ENCODE measurements at regions not wholly inside any gene's neighbourhood (a gene's known extent, or its start where the extent isn't known, plus 50 kb on each side); places are given as distances from the start of the nearest gene placed in this dataset.

DNA sequence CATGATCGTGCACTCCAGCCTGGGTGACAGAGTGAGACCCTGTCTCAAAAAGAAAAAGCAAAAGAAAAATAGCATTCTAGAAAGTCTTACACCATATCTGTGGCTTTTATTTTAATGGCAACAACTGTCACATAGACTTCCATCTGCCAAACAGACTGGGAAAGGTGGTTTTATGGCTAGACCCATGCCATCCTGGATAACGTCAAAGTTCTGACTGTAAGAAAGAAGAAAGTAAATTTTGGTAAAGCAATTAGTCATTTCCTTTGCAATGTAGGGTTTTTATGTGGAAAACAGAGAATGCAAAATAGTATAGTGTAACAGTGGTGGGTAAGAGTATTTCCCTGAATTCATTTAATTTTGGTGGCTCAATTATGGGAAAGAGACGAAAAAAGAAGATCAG lies 75.5 kb upstream of the BARX2 start:
- peak; percentile 68 to 73 for ATAC-seq

DNA sequence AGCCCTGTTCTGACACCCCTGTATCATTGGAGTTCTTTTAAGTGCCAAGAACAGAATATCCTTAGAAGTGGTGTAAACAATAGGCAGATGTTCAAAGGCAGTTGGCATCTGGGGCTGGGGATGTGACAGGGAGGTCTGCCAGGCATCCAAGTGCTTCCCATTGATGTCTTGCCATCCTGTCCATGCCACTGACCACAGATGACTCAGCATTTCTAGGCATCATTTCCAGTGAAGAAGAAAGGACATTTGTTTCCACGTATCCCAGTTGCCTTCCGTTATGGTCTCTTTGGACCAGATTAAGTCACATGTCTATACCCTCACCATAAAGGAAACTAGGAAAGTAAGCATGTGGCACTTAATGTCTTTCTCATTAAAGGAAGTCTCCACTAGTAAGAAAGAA lies 76.7 kb upstream of the BARX2 start:
- no peak overlapping the region for H3K27ac Mint-ChIP-seq
- ATAC-seq (no peak), DNase-seq (ENCODE audit: low spot score in 2 of 2) (no peak)
- H3K9me3 Mint-ChIP-seq = no peaks in the 10 kb centered on the region
- no peaks in the 10 kb centered on the region for H3K36me3 Mint-ChIP-seq

More for the DNA sequence above, 75.5 kb upstream of the BARX2 start:
- H3K27ac Mint-ChIP-seq = peak overlapping the region in 1 of 2 donors; percentile 31
- no peaks in the 10 kb centered on the region for H3K9me3 Mint-ChIP-seq
- H3K36me3 Mint-ChIP-seq = no peaks in the 10 kb centered on the region
- no peak for DNase-seq (ENCODE audit: low spot score in 2 of 2)

DNA sequence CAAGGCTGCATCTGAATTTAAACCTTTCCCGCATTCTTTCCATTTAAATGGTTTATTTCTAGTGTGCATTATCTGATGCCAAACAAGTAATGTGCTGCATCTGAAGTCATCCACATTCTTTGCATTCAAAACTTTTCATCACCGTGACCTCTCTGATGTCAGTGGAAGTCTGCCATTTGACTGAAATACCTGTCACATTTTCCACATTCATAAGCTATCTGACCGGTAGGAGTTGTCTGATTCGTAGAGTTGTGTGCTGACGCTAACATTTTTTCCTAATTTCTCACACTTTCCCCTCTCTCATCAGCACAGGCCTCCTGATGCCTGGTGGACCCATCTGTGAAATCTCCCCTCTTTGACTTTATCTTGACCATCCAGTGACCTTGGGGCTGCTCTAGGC lies 79.9 kb upstream of the BARX2 start:
- Mint-ChIP-seq H3K36me3 (no peaks in the 10 kb centered on the region), H3K9me3 (no peaks in the 10 kb centered on the region), H3K27ac (no peak overlapping the region)
- DNase-seq (ENCODE audit: low spot score in 2 of 2) (no peak), ATAC-seq (no peak)

DNA sequence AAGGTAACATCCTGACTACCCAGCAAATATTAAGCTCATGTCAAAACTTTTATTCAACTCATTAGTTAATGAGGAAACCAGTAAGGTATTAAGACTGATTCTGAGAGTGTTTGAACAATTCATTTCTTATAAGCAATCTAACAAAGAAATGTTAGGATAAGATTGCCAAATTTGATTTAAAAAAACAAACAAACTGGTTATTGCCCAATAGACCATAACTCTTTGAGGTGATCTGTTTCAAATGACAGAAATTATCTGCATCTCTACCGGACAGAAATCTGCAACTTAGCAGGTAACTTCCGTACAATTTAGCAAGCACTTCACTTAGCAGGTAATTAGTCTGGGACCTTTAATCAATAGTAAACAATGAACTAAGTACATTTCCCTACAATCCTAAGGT lies 82.9 kb upstream of the BARX2 start:
- H3K27ac Mint-ChIP-seq = no peak overlapping the region
- no peaks in the 10 kb centered on the region for H3K36me3 Mint-ChIP-seq
- DNase-seq (ENCODE audit: low spot score in 2 of 2) = no peak
- H3K9me3 Mint-ChIP-seq = no peaks in the 10 kb centered on the region
- ATAC-seq = no peak

DNA sequence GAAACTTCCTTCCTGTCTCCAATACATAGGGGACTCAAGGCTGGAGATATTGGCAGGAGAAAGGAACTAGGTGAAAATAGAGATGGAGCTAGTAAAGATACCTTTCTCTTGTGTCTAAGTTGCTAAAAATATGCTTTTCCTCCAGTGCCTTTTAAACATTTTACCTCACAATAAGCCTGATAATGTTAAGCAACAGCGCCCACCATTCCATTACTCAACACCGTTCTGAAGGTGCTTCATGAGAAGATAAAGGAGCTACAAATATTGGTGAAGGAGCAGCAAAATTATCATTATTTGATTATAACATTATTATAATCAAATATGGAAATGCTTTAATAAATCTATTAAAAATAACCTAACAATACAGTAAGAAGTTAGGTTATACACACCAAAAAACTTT lies 83.6 kb upstream of the BARX2 start:
- DNase-seq (ENCODE audit: low spot score in 2 of 2) = no peak
- Mint-ChIP-seq H3K27ac (no peak overlapping the region), H3K36me3 (no peaks in the 10 kb centered on the region), H3K9me3 (no peaks in the 10 kb centered on the region)
- no peak for ATAC-seq

DNA sequence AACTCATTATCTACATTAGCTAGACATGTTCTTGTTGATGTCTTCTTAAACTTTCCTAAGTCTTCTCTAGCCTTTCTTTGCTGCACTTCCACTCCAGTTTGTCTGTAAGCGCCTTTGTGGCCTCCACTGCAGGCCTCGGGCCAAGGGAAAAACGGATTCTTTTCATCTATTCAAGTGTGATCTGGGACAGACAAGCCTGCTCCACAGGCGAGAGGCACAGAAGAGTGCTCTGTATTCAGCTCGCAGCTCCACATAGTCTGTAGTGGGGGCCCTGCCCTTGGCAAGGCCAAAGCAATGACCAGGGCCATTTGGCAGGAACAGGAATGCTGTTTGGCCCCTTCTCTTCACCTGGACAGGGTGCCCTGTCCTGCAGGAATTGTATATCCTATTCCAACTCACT lies 84.1 kb upstream of the BARX2 start:
- DNase-seq (ENCODE audit: low spot score in 2 of 2) = no peak
- Mint-ChIP-seq H3K9me3 (no peaks in the 10 kb centered on the region), H3K27ac (no peak overlapping the region), H3K36me3 (no peaks in the 10 kb centered on the region)
- ATAC-seq = no peak

DNA sequence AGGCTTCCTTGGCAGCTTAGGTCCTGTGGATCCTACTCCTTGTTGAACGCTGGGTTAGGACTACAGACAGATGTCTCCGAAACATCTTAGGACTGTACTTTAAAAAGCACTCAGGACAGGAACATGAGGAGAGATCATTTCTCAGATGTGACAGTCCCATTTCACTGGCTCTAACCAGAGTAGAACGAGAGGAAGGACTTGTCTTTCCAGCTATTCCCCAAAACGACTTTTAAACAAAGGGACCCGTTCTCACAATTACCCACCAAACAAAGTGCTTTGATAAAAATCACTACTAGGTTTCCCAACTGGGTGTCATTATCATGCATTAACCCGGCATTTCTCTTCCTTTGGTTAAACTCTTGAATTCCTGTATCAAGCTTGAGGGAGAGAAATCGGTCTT lies 84.7 kb upstream of the BARX2 start:
- no peaks in the 10 kb centered on the region for H3K9me3 Mint-ChIP-seq

DNA sequence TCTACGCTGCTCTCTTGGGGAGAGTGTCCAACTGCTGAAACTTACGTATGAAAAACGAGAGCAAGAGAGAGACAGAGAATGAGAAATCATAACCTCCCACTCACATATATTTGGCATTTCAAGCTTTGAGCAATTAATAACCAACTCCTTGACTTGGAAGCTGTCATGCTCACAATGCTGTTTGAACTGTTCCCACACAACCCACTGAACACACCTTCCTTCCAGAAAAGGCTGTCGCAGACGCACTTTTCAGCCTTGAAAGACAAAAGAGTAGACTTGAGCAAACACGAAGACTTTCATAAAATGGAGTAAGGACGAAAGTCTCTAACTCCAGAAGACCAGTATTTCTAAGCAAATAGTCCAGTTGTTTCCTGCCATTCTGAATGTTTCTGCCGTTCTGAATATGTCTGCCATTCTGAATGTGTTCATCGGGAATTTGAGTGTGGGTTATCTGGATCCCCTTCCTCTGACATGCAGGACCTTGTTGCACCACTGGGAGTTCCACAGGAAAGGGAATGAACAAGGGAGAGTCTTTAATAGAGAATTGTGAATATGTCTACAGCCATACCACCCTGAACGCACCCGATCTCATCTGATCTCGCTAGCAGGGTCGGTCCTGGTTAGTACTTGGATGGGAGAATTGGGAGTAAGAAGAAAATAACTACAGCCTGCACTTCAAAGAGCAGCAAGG lies 86.2 kb upstream of the BARX2 start:
- no peaks in the 10 kb centered on the region for H3K9me3 Mint-ChIP-seq
- no peak overlapping the region for H3K27ac Mint-ChIP-seq
- ATAC-seq (no peak), DNase-seq (ENCODE audit: low spot score in 2 of 2) (no peak)
- no peaks in the 10 kb centered on the region for H3K36me3 Mint-ChIP-seq

More for the DNA sequence above, 84.7 kb upstream of the BARX2 start:
- Mint-ChIP-seq H3K36me3 (no peaks in the 10 kb centered on the region), H3K27ac (no peak overlapping the region)
- no peak for ATAC-seq
- DNase-seq (ENCODE audit: low spot score in 2 of 2) = no peak

DNA sequence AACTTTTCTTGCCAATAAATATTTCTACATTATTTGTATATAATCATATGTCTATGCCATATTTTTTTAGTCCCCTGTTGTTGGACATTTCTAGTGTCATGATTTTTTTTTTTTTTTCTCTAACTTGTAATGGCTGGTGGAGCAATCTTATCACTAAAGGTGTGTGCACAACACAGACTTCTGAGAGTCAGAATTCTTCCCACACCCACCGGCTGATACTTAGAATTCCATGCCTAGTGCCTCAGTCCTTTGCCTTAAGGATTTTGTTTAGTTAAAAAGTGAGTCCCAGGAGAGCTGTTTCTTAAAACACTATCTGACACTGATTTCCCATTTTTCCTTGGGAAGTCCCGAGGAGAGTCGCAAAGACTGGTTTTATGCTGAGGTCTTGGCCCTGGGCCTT lies 87.7 kb upstream of the BARX2 start:
- no peaks in the 10 kb centered on the region for H3K36me3 Mint-ChIP-seq
- H3K27ac Mint-ChIP-seq = no peak overlapping the region
- DNase-seq (ENCODE audit: low spot score in 2 of 2) = no peak
- no peaks in the 10 kb centered on the region for H3K9me3 Mint-ChIP-seq
- no peak for ATAC-seq

DNA sequence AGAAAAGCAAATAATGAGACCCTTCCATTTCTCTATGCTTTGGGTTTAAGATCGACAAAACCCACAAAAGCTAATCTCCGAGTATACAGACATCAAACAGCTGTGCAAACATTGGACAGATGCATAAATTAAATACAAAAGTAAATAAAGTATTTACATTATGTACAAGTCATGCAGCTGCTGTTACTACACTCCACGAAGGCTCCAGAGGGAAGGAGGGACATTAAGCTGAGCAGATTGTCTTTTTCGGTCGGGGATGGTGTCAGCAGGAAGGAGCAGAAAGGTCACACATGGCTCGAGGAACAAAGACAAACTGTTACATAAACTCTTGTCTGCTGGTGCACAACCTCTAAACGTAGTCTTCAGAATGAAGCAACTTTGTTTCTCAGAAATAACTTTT lies 88.8 kb upstream of the BARX2 start:
- no peak overlapping the region for H3K27ac Mint-ChIP-seq
- DNase-seq (ENCODE audit: low spot score in 2 of 2) = no peak
- no peaks in the 10 kb centered on the region for H3K9me3 Mint-ChIP-seq
- H3K36me3 Mint-ChIP-seq = no peaks in the 10 kb centered on the region
- ATAC-seq = no peak

DNA sequence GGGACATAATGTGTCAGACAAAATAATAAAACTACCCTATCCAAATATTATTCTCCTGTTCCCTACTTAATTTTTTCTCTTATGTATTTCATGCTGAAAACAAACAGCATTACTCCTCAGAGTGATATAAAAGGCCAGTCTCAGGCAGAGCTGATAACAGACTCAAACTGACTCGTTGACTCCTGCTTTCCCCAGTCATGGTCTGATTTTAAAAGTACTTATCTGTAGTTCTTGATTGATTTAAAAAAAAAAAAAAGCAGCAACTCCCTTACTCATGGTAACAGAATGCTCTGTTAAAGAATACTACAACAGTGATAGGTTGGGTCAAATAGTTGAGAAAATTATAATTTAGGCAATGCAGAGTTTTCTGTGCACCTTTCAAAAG lies 90.3 kb upstream of the BARX2 start:
- H3K36me3 Mint-ChIP-seq = no peaks in the 10 kb centered on the region
- no peak overlapping the region for H3K27ac Mint-ChIP-seq
- ATAC-seq = no peak

DNA sequence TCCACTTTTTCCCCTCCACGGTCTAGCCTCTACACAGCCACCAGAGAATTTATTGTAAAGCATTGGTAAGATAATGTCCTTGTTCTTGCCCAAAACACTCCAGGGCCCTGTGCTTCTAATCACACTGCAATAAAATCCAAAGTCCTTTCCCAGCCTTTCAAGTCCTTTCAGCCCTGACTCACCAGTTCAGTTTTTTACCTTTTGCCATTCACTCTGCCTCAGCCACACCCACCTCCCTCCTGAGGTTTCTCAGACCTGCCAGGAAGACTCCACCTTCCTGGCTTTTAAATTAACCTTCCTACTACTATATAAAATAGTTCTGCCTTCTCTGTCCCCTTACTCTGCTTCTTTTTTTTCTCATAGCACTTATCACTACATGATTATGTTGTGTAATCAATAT lies 91.0 kb upstream of the ARHGAP32 start:
- no peaks in the 10 kb centered on the region for H3K36me3 Mint-ChIP-seq
- ATAC-seq (no peak), DNase-seq (ENCODE audit: low spot score in 2 of 2) (no peak)
- peak overlapping the region in 1 of 2 donors; percentile 0 for H3K27ac Mint-ChIP-seq
- no peaks in the 10 kb centered on the region for H3K9me3 Mint-ChIP-seq

More for the DNA sequence above, 90.3 kb upstream of the BARX2 start:
- no peaks in the 10 kb centered on the region for H3K9me3 Mint-ChIP-seq
- no peak for DNase-seq (ENCODE audit: low spot score in 2 of 2)

DNA sequence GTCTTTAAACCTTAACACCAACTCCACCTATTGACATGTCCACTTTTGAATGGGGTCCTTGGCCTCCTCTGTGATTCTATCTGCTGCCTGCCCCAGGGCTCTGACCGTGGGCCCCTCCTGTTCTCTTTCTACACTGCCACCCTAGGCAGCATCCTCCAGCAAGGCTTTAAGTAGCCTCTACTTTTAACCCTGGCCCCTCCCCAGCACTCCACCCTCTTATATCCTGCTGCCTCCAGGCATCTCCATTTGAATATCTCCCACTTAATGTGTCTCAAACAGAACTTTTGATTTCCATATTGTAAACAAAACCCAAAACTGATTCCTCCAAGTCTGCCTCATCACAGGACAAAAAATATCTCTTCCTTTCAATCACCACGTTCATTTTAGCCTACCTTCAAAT lies 90.5 kb upstream of the ARHGAP32 start:
- Mint-ChIP-seq H3K27ac (no peak overlapping the region), H3K36me3 (no peaks in the 10 kb centered on the region), H3K9me3 (no peaks in the 10 kb centered on the region)
- ATAC-seq = no peak
- DNase-seq (ENCODE audit: low spot score in 2 of 2) = no peak

DNA sequence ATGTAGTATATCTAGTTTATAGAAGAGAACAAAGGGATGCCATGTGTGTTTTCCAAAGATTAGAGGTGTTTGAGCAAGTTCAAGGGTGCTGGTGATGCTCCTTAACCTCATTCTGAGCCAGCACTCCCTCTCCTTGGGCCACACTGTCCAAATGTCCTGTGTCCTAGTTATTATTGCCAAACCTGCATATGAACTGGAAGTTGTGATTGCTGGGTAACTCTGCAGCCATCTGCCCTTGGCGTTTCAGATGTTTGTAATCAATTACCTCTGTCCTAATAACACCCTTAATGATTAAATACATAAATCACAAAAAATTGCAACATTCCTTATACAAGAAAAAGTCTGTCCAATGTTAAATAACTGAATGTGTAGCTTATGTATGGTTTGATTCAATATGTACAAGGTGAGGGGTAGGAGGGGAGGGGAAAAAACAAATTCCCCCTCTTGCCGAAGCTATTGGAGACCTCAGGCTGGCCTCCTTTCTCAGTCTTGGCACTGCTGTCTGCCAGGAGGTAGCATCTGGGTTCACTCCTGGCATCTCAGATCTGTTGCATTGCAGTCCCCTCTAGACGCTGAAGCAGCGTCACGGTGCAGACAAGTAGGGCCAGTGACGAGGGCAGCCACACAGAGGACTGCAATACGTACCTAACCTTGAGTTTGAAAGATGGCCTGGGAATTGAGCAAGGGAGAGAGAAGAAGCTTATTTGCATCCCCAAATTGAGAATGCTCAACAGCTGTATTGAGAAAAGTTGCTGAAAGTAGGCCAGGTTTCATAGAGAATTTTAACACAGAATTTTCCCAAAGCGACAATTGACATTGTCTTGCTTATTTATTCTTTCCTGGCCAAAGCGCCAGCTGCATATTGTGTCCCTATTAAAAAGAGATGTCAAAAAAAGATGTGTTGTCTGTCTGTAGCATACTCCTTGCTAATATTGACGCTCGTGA lies 89.6 kb upstream of the ARHGAP32 start:
- DNase-seq (ENCODE audit: low spot score in 2 of 2) (no peak), ATAC-seq (no peak)
- no peaks in the 10 kb centered on the region for H3K9me3 Mint-ChIP-seq
- no peak overlapping the region for H3K27ac Mint-ChIP-seq
- no peaks in the 10 kb centered on the region for H3K36me3 Mint-ChIP-seq

DNA sequence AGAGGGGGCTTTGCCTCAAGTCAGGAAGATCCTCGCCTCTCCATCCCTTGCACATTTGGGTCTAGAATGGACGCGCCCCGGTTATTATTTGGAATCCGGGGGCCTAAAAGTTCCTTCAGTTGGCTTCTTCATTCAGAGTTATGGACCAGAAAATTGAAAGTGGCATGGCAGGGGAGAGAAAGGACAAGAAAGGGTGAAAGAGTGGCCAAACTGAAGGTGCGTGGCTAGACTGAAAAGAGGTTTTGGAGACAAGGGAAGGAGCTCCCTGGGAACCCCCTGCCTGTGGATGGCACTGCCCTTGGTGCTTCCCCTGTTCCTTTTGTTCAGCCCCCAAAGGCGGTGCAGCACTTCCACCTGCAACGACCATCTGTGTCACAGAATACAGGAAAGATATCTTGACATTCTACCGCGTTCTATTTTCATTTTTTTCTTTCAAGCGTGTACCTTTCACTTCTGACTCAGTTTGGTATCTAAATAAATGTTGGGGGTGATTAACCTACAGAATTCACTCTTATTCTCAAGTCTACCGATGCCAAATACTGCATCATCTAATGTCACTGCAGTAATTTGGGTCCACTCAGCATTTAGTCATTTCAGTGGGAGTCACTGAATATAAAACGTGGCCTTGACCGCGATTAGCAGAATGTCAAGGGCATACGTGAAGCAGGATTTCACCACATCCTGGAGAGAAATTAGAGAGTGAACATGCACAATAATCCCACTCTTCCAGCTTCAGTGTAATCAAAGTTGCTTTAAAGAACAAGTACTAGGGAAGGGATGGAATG lies 88.1 kb upstream of the ARHGAP32 start:
- Mint-ChIP-seq H3K27ac (peak overlapping the region; percentile 48 to 73), H3K36me3 (no peaks in the 10 kb centered on the region), H3K9me3 (no peaks in the 10 kb centered on the region)
- DNase-seq (ENCODE audit: low spot score in 2 of 2) (peak; percentile 35 to 62), ATAC-seq (peak; percentile 75 to 78)

DNA sequence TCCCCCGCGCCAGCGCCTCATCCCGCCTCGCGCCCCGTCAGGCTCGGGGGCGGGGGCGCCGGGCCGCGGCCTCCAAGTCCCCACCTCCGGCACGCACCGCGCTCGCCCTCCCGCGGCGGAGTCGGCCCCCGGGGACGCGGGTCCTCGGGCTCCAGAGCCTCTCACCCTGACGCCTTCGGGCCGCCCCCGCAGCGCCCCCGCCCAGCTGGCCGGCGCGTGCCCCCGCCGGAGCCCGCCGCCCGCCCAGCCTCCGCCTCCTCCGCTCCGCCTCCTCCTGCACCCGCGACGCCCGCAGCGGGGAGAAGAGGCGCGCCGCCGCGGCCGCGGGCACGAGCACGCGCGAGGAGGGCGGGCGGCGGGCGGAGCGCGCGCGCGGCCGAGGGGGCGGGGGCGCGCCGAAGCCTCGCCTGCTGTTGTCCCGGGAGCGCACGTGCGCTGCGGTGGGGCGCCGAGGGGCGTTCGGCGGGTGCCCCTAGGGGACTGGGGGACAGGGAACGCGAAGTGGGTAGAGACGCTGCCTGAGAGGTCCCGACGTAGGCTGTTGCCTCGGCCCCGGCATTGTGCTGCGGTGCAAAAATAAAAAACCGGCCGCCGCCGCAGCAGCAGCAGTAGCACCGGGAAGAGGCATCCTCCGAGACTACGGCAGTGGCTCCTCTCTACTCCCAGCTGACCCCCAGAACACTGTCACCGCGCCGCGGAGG lies 87.4 kb upstream of the ARHGAP32 start:
- no peaks in the 10 kb centered on the region for H3K9me3 Mint-ChIP-seq
- no peaks in the 10 kb centered on the region for H3K36me3 Mint-ChIP-seq
- DNase-seq (ENCODE audit: low spot score in 2 of 2) (peak; percentile 74 to 76), ATAC-seq (peak; percentile 45 to 64)
- peak overlapping the region; percentile 48 to 73 for H3K27ac Mint-ChIP-seq
